ENCODE measurements at regions not wholly inside any gene's neighbourhood (a gene's known extent, or its start where the extent isn't known, plus 50 kb on each side); places are given as distances from the start of the nearest gene placed in this dataset.

- TF ChIP-seq CTCF (IDR thresholded peaks at IDR 0.05; ENCODE audit: insufficient read depth, low read length), result no peak
- no peak for TF ChIP-seq GABPA (IDR thresholded peaks at IDR 0.05; ENCODE audit: low read depth)
- TF ChIP-seq POLR2AphosphoS5 (IDR thresholded peaks at IDR 0.05; ENCODE audit: low read depth), result no peak
- no peak for TF ChIP-seq REST (IDR thresholded peaks at IDR 0.05; ENCODE audit: insufficient replicate concordance, low read depth)
- no peak for TF ChIP-seq SPI1 (IDR thresholded peaks at IDR 0.05; ENCODE audit: borderline replicate concordance, low read depth)
Measured at GRCh38 chr3:13239467-13239760, 166.2 kb upstream of the IQSEC1 start.

Data from HL-60 (cell line).